ENCODE measurements at regions not wholly inside any gene's neighbourhood (a gene's known extent, or its start where the extent isn't known, plus 50 kb on each side); places are given as distances from the start of the nearest gene placed in this dataset.

GRCh38 chr12:111221062-111222026 is 147.6 kb downstream of the PHETA1 start:
- no peak for DNase-seq

- DNase-seq: no peak
Observed at GRCh38 chr12:111220363-111220762, 148.5 kb downstream of the PHETA1 start.

GRCh38 chr12:111219440-111219839 is 149.5 kb downstream of the PHETA1 start:
- no peak for DNase-seq

DNA sequence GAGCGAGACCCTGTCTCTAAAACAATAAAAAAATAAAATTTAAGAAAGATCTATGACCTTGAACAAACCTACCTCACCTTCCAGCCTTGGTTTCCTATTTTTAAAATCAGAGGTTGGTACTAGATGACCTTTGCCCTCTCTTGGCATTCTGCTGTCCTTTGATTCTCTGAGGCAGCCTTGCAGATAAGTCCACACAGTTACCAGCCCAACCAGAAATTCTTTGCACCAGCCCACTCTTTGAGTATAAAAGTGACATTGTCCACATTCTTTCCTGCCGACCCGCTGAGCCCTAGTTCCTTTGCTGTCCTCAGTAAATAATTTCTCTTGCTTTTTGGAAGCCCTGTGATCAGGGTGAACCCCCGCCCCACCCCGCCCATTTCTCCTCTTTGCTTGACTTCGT is 150.4 kb downstream of the PHETA1 start:
- no peak for DNase-seq

DNA sequence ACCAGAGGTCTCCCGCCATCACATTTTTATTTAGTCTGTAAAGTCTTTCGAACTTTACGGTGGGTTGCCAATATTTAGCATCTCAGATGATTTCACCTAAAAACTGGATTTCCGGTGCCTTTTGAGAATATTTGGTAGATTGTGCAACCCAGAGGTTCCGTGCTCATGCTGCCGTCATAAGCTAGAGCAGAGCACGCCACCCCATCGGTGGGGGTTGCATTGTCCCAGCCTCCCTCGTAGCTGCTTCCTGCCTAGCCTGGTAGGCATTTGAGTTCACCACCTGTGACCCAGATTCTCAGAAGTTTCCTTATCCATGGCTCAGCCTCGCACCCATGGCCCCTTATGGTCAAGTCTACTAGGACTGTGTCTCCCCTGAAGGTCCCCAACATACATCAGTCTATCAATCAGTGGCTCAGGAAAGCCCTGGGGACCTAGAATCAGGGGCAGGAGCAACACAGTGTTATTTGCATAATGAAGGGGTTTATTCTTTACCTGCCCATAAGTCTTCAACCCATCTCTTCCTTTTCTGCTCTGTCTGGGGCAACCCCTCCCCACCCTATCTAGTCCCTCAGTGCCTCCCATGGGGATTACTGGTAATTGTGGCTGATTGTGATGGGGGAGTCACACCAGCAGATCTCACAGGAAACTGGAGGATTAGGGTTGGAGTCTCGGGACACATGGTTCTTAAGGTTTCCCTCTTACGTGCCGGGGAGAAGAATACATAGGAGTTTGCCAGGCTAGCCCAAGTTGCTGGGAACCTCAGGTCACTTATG is 152.3 kb downstream of the PHETA1 start:
- no peak for DNase-seq

DNA sequence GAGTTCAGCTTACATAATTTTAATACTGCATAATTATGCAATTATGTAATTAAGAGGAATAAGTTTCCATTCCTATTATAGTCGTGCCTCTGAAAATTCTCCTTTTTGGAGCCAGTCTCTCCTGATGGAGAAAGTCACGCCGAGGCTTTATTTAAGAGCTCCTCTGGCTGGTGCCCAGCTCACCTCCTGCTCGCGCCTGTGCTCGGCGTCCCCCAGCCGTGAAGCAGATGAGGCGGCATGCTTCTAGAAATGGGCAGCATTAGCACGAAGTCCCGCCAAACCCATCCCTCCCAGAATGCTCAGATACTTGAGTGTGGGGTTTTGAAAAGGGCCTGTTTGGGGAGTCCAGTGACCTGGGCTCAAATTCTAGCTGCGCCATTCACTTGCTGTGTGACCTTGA is 153.0 kb downstream of the PHETA1 start:
- DNase-seq: no peak

DNA sequence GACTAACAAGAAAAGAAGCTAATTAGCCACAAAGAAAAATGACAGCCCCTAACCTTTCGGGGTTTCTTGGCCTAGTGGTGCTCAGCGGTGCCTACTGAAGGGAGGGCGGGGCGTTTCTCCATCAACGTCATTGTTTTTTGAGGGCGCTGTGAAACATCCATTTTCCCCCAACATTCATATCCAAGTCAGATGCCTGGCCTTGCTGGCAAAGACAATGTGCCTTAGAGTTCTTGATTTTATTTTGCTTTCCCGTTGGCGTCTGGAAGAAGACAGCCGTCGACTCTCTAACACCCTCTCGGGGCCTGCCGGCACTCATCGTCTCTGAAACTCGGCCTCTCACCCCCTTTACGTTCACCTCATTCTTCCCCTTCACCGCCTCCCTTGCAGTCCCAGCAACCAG is 154.5 kb downstream of the PHETA1 start:
- DNase-seq: no peak

GRCh38 chr12:111213561-111213960 is 155.3 kb downstream of the PHETA1 start:
- no peak for DNase-seq

GRCh38 chr12:111212814-111213456 is 156.0 kb downstream of the PHETA1 start:
- no peak for DNase-seq

DNA sequence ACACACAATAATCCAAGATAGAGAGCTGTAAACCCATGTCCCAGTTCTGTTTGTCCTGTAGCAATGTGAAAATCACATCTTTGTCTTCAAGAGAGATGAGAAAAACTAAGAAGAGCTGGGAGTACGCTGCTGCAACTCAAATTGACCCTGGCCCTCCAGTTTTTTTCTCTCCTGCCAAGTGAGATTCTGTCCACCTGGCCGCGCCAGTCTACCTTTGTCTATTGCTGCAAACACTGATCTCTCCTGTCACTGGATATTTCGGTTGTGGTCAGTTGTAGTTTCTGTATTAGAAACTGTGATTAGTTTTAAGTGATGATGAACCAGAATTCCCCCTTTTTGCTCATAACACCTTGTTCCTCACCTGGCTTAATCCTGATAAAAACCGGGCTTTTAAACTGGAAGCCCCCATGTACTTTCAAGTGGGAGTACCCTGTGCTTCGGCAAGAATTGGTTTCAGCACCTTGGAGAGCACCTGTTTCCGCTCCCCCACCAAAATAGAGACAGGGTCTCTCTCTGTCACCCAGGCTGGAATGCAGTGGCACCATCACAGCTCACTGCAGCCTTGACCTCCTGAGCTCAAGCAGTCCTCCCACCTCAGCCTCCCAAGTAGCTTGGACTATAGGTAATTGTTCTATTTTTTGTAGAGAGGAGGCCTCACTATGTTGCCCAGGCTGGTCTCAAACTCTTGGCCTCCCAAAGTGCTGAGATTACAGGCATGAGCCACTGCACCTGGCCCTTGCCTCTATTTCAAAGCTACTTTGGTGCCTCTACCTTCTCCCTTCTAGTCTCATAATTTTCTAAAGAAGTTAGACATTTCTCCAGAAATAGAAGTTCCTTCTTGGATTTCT is 156.8 kb downstream of the PHETA1 start:
- DNase-seq: peak; percentile 46

- DNase-seq: no peak
Observed at GRCh38 chr12:111209811-111210210, 159.1 kb downstream of the PHETA1 start.

GRCh38 chr12:111207761-111208160 is 161.1 kb downstream of the PHETA1 start:
- DNase-seq: no peak

DNA sequence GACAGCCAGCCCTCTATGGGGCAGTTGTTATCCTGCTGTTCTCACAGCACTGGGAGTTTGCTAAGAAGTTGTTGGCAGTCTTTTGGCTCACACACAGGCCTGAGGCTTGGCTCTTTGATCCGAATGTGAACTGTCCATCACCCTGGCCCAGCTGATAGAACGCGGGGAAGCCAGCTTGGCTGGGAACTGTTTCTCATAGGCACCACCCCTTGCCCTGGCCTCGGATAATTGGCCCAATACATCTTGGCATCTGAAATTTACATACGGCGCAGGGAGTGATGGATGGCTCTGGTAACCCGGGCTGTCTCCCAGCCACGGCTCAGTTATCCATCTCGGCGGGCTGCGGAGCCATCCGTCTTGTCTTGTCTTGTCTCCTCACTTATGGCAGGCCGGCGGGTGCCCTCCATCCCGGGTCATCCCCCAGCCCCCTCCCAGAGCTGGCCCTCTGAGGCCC is 164.1 kb downstream of the PHETA1 start:
- no peak for DNase-seq

DNA sequence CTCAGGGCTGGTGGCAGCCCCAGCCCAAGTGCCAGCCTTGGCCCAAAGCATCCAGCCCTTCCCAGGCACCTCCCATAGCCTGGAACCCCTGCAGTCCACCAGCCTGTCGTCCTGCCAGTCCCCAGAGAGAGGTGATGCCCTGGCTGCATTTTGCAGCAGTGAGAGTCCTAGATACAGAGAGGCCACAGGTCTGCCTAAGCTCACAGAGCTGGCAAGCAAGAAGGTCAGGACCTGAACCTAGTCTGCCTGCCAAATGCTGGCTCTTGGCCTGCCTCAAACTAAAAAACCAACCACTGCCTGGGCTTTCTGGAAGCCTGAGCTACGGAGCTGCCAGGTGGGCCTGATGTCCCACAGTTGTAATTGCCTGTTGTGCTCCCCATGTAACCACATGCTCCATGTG is 164.9 kb downstream of the PHETA1 start:
- DNase-seq: no peak

DNA sequence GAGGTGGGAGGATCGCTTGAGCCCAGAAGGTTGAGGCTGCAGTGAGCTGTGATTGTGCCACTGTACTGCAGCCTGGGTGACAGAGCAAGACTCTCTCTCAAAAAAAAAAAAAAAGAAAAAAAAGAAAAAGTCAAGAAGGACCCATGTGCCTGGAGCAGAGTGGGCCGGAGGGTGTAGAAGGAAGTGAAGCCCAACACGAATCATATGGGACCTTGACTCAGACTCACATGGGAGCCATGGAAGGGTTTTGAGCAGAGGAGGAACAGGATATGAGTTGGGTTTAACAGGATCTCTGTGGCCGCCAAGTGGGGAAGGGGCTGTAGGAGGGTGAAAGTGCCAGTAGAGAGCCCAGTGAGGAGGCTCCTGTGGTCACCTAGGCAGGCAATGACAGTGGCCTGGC is 165.4 kb downstream of the PHETA1 start:
- no peak for DNase-seq

DNA sequence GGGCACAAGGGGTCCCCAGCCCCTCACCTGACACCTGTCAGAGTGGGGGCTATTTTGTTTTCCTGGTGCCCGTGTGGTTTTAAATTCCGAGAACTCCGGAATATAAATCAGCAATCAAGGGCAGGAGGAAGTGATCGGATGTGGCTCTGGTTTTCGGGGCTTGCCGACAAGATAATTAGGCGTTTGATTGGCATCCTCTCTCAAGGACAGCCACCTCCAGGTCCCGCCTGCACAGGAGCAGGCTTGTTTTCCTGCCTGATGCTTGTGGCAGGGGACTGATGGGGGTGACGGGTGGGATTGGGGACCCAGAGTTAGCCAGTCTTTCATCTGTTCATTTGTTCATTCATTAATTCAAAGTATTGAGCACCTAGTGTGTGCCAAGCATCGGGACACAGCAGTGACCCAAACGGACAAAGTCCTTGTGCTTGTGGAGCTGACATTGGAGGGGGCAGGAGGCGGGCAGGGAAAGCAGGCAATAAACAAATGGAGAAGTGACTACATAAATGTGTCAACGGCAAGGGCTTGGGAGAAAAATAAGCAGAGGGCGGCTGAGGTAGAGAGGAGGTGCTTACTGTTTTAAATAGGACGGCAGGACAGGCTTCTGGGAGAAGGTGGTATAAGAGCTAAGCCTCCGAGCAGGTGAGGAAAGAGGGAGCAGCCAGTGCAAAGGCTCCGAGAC is 166.5 kb downstream of the PHETA1 start:
- DNase-seq: no peak

- DNase-seq: no peak
Observed at GRCh38 chr12:111201495-111202236, 167.2 kb downstream of the PHETA1 start.

DNA sequence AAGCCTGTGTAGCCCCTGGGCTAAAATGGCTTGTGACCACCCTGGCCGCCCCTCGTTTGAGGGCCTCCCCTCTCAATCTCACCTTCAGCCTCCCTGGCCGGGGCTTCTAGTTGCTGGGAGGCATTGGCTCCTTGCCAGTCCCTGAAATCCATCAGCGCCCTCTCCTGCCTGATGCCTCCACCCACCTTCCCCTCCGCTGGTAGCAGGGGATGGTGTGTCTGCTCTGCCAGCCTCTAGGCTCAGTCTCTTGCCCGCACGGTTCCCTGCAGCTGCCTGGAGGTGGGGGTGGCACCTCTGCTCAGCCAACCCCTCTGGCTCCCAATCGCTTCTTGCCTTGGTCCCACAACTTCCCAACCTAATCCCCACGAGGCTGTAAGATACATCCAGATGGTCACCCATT is 167.9 kb downstream of the PHETA1 start:
- peak; percentile 37 for DNase-seq

DNA sequence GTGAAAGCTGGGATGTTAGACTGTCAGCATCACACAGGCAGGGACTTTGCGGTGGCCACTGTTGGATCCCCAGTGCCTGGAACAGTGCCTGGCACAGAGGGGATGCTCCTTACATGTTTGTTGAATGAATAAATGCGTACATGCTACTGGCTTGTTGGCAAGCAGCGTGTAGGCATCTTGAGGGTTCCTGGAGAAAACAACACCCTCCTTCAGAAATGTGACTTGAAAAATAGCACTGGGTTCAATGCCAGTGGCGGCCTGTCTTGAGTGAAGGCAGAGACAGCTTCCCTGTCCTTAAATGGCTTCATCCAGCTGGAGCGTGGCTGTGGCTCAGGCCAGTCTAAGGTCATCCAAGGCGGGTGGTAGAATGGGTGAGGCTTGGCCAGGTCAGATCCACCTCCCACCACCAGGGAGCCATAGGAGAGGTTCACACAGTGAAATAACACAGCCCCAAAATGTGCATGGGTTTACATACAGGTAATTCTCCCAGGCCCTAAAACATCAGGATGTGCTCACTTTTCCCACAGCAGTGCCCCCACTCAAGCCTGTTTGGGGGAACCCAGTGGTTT is 171.4 kb downstream of the PHETA1 start:
- no peak for DNase-seq

DNA sequence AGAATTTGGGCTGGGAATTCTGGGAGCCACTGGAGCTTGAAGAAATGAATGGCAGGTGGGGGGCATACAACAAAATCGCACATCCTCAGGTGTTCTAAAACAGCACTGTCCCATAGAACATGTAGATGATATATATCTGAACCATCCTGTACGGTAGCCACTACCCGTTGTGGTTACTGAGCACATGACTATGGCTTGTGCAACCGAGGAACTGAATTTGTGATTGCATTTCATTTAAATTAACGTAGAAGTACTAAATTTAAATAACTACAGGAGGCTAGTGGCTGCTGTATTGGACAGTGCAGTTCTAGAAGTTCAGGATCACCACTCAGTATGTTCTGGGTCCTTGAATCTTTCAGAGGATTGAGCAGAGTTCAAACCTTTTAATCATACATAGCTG is 172.4 kb downstream of the PHETA1 start:
- DNase-seq: no peak

DNA sequence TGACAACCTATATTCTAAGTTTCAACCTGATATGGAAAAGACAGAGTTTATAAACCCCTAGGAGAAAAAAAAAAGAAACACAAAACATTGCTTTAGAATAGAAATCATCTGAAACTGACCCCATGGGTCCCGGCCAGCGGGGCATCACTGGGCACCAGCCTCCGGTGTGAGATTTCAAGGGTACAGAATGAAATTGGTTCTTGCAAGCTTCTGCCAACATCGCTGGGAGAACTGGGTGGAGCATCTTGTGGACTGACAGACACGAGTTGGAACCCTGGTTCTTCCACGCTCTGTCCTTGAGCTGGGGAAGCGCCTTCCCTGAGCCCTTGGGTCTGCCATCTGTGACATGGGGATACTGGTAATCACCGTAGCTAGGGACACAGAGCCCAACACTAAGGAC is 173.6 kb downstream of the PHETA1 start:
- DNase-seq: no peak
